ENCODE measurements at regions not wholly inside any gene's neighbourhood (a gene's known extent, or its start where the extent isn't known, plus 50 kb on each side); places are given as distances from the start of the nearest gene placed in this dataset.
"Not testable (repeated sequence)": the region's sequence is repeated elsewhere in the genome, so short reads cannot be mapped to it uniquely, and the experiment has no call there.

- no peaks in the 10 kb centered on the region for H3K4me1 ChIP-seq (ENCODE audit: control insufficient read depth, insufficient read depth, low read length)
- no peak for TF ChIP-seq CTCF (conservative IDR thresholded peaks at IDR 0.05)
- no peaks in the 10 kb centered on the region for H3K27me3 ChIP-seq (ENCODE audit: control insufficient read depth, insufficient read depth, low read length, poor library complexity, severe bottlenecking)
- no peak overlapping the region for H3K27ac ChIP-seq (ENCODE audit: low read depth, low read length)
- H3K36me3 ChIP-seq (ENCODE audit: control insufficient read depth, insufficient read depth, low read length), result no peaks in the 10 kb centered on the region
- H3K9me3 Mint-ChIP-seq, result no peaks in the 10 kb centered on the region
- no peak for DNase-seq
- no peak overlapping the region for H3K4me3 ChIP-seq (ENCODE audit: low read length)
- 86 to 91% methylated on average over 1 to 3 of the region's 3 CpGs for WGBS, 2 experiments (ENCODE audit: insufficient coverage in 1 of 2, insufficient read length in 1 of 2)
- no peak overlapping the region for H3K4me3 Mint-ChIP-seq
- H3K4me1 Mint-ChIP-seq, result no peaks in the 10 kb centered on the region
- no peak overlapping the region for H3K9ac ChIP-seq (ENCODE audit: extremely low read depth, low read length, poor library complexity, severe bottlenecking)
- H3K36me3 Mint-ChIP-seq (ENCODE audit: low read depth), result no peaks in the 10 kb centered on the region
- no peaks in the 10 kb centered on the region for H3K27me3 Mint-ChIP-seq (ENCODE audit: insufficient read depth)
- no peak overlapping the region for H3K27ac Mint-ChIP-seq
- H3K9me3 ChIP-seq (ENCODE audit: control insufficient read depth, low read length), result no peaks in the 10 kb centered on the region
Observed at GRCh38 chr2:8144785-8145184, 537.1 kb upstream of the ID2 start.

GRCh38 chr2:8145375-8145774 lies 536.5 kb upstream of the ID2 start:
- WGBS, 2 experiments (ENCODE audit: insufficient coverage in 1 of 2, insufficient read length in 1 of 2), result 87% methylated on average over 2 of the region's 2 CpGs
- DNase-seq; H3K36me3 Mint-ChIP-seq (ENCODE audit: low read depth); H3K9me3 Mint-ChIP-seq; H3K27ac ChIP-seq (ENCODE audit: low read depth, low read length); H3K4me1 Mint-ChIP-seq; H3K27me3 ChIP-seq (ENCODE audit: control insufficient read depth, insufficient read depth, low read length, poor library complexity, severe bottlenecking); H3K4me3 Mint-ChIP-seq; H3K27me3 Mint-ChIP-seq (ENCODE audit: insufficient read depth); H3K9me3 ChIP-seq (ENCODE audit: control insufficient read depth, low read length); H3K36me3 ChIP-seq (ENCODE audit: control insufficient read depth, insufficient read depth, low read length); H3K4me3 ChIP-seq (ENCODE audit: low read length); H3K9ac ChIP-seq (ENCODE audit: extremely low read depth, low read length, poor library complexity, severe bottlenecking); H3K27ac Mint-ChIP-seq; H3K4me1 ChIP-seq (ENCODE audit: control insufficient read depth, insufficient read depth, low read length): not testable (repeated sequence)

- H3K27ac ChIP-seq (ENCODE audit: low read depth, low read length), result no peak overlapping the region
- no peak for DNase-seq
- no peak overlapping the region for H3K4me3 ChIP-seq (ENCODE audit: low read length)
- no peak overlapping the region for H3K27ac Mint-ChIP-seq
- TF ChIP-seq CTCF (conservative IDR thresholded peaks at IDR 0.05), result no peak
- WGBS, 2 experiments (ENCODE audit: insufficient coverage in 1 of 2, insufficient read length in 1 of 2), result 90 to 92% methylated on average over 4 to 5 of the region's 5 CpGs
- no peaks in the 10 kb centered on the region for H3K4me1 ChIP-seq (ENCODE audit: control insufficient read depth, insufficient read depth, low read length)
- no peaks in the 10 kb centered on the region for H3K36me3 ChIP-seq (ENCODE audit: control insufficient read depth, insufficient read depth, low read length)
- no peak overlapping the region for H3K9ac ChIP-seq (ENCODE audit: extremely low read depth, low read length, poor library complexity, severe bottlenecking)
- no peak overlapping the region for H3K4me3 Mint-ChIP-seq
- no peaks in the 10 kb centered on the region for H3K9me3 Mint-ChIP-seq
- H3K36me3 Mint-ChIP-seq (ENCODE audit: low read depth), result no peaks in the 10 kb centered on the region
- H3K9me3 ChIP-seq (ENCODE audit: control insufficient read depth, low read length), result no peaks in the 10 kb centered on the region
- no peaks in the 10 kb centered on the region for H3K27me3 Mint-ChIP-seq (ENCODE audit: insufficient read depth)
- H3K4me1 Mint-ChIP-seq, result no peaks in the 10 kb centered on the region
- H3K27me3 ChIP-seq (ENCODE audit: control insufficient read depth, insufficient read depth, low read length, poor library complexity, severe bottlenecking), result no peaks in the 10 kb centered on the region
Observed at GRCh38 chr2:8146132-8147005, 535.5 kb upstream of the ID2 start.

Data from endodermal cell (in vitro differentiated cells).